ENCODE measurements at regions not wholly inside any gene's neighbourhood (a gene's known extent, or its start where the extent isn't known, plus 50 kb on each side); places are given as distances from the start of the nearest gene placed in this dataset.

DNA sequence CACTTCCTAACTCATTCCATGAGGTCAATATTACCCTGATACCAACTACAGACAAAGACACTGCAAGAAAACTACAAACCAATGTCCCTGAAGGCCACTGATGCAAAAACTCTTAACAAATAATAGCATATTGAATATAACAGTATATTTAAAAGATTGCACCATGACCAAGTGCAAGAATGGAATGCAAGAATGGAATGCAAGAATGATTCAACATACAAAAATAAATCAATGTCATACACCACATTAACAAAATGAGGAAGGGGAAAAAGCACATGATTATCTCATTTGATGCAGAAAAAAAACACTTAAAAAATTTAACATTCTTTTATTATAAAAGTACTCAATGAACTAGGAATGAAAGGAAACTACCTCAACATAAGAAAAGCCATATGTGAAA, 463.1 kb upstream of the NECTIN3 start:
- peak; percentile 31 for DNase-seq (ENCODE audit: low read depth)

GRCh38 chr3:110612045-110612444, 459.6 kb upstream of the NECTIN3 start:
- DNase-seq (ENCODE audit: low read depth) = no peak

DNA sequence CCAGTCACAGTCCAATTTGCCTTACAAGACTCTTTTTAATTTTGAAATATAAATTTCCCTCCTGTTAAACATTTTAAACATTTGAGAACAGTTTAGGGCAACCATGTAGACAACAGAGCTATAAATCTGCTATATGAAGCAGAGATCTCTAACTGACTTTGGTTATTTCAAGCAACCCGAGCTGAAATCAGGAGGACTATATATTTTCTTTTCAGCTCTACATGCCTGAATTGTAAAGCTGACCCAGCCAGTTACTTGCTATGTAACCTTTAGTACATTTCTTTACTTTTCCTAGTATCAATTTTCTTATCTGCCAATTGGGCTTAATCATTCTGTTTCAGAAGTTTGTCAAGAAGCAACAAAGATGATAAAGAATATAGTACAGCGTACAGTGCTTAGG, 457.4 kb upstream of the NECTIN3 start:
- no peak for DNase-seq (ENCODE audit: low read depth)

DNA sequence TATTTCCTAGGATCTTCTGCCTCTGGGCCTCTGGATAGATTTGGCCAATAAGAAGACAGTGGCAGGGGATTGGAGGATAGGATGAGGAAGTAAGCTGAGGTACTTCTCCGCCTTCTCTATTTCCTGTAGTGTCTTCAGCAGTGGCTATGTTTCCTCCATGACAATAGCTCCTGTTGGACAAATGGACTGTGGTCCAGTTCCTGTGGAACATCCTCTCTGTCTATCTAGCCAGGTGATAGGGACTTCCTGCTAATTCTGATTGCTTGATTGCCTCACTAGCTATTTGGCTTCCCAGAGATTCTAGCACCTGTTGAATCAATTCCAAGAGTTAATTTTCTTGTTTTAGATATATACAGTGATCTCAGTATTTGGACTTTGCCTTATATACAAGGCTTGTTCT, 456.2 kb upstream of the NECTIN3 start:
- DNase-seq (ENCODE audit: low read depth) = no peak

- no peak for DNase-seq (ENCODE audit: low read depth)
Observed at GRCh38 chr3:110618512-110619226, 452.9 kb upstream of the NECTIN3 start.

GRCh38 chr3:110620118-110620517, 451.5 kb upstream of the NECTIN3 start:
- no peak for DNase-seq (ENCODE audit: low read depth)

- DNase-seq (ENCODE audit: low read depth) = peak; percentile 43
Observed at GRCh38 chr3:110623571-110623970, 448.0 kb upstream of the NECTIN3 start.

DNA sequence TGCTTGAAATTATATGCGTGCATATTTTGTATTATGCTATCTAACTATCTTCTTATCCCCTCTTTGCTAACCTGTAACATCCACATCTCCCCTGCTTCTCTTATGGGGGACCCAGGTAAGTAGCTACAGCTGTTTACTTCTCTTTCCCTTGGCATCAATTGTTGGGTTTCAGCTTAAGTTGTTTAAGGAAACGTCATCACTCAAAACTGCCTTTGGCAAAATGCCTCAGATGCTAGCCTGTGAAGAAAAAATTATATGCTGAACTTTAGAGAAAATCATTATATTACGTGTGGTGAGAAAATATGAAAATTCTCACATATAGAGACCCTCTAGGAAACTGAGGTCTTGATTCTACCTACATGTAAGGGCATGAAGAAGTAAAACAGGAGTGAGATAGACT, 447.0 kb upstream of the NECTIN3 start:
- peak; percentile 4 for DNase-seq (ENCODE audit: low read depth)

DNA sequence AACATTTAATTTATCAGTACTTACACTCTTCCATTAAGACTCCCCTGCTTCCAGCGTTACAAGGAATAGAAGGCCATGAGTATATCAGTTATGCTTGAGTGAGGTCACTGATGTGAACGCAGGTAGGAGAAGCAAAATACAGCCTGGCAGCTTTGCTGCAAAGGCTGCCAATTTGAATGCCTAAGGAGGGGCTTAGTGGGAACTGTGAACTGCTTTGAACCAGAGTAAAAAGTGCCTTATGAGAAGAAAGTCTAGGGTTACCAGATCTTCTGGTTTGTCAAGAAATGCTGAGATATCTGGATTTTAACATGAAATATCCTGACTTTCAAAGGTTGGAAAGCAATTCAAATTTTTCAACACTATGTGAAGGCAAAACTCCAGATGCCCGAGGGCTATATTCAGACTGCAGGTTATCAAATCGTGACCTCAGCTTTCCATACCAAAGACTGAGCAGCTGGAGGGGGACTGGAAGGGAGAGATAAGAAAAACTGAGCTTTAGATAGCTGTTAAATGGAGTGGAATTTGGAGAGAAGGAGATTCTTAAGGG, 446.3 kb upstream of the NECTIN3 start:
- peak; percentile 7 for DNase-seq (ENCODE audit: low read depth)

GRCh38 chr3:110626652-110627111, 444.9 kb upstream of the NECTIN3 start:
- DNase-seq (ENCODE audit: low read depth) = peak; percentile 53

- no peak for DNase-seq (ENCODE audit: low read depth)
Observed at GRCh38 chr3:110628650-110629301, 442.8 kb upstream of the NECTIN3 start.

- DNase-seq (ENCODE audit: low read depth) = no peak
Observed at GRCh38 chr3:110629917-110630316, 441.7 kb upstream of the NECTIN3 start.

DNA sequence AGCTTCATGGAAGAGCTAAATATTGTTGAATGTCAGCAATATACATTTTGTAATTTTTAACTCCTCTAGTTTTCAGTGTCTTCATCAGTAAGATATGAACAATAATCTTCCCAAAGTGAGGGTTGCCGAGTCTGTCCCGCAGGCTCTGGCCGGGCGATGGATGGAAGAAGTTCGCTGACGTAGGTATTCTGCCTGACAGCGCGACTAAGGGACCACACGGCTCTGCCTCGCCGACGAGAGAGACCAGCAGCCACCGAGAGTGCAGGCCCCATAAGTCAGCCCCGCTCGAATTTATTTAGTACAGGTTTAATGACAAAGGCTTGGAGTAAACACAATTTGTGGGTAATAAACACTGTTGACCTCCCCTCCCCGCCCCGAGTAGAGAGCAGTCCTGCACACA, 427.4 kb upstream of the NECTIN3 start:
- DNase-seq (ENCODE audit: low read depth) = no peak

GRCh38 chr3:110646055-110646454, 425.6 kb upstream of the NECTIN3 start:
- DNase-seq (ENCODE audit: low read depth) = no peak

- DNase-seq (ENCODE audit: low read depth) = no peak
Observed at GRCh38 chr3:110646496-110646895, 425.1 kb upstream of the NECTIN3 start.

GRCh38 chr3:110647586-110647985, 424.0 kb upstream of the NECTIN3 start:
- DNase-seq (ENCODE audit: low read depth) = no peak

DNA sequence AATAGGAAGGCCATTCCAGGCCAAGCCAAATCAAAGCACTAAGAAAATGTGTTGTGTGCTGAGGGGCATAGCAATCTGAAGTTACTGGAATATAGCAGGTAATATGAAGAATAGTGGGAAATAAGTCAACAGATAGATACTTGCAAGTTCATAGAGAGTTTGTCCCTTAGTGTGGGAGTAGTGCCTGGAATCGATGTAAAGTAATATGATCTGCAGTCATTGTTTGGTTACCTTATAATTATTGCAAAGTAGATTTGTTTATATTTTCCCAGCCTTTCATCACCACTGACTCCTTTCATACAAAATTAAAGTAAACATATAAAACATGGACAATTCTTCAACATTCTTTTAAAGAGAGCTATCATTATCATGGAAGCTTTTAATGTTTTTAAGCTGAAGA, 420.9 kb upstream of the NECTIN3 start:
- DNase-seq (ENCODE audit: low read depth) = no peak

DNA sequence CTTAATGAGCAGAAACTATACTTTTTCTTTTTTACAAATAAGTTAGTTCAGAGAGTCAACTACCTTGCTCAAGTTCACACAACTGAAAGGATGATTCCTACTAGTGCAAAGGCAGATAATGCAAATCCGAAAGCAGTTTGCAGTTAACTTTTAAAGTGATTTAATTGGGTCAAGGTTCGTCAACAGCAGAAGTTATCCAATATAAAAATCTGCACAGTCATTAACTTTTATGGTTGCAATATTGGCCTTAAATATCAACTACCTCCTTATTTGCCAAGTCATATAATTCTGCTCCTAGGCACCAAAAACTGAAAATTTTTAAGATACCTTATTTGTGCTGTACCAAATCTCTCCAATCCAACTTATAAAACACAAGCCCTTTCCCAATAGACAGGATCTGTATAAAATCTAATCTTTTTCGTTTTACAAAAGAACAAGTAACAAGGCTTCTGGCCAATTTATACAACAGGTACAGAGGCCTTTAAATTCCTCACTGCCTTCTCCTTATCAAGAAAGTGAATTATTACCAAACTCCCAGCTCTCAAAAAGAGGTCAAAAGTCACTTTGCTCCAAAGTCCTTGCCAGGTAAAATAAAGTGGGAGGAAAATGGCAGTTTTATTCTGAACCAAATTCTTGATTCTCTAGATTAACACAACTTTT, 416.6 kb upstream of the NECTIN3 start:
- no peak for DNase-seq (ENCODE audit: low read depth)

DNA sequence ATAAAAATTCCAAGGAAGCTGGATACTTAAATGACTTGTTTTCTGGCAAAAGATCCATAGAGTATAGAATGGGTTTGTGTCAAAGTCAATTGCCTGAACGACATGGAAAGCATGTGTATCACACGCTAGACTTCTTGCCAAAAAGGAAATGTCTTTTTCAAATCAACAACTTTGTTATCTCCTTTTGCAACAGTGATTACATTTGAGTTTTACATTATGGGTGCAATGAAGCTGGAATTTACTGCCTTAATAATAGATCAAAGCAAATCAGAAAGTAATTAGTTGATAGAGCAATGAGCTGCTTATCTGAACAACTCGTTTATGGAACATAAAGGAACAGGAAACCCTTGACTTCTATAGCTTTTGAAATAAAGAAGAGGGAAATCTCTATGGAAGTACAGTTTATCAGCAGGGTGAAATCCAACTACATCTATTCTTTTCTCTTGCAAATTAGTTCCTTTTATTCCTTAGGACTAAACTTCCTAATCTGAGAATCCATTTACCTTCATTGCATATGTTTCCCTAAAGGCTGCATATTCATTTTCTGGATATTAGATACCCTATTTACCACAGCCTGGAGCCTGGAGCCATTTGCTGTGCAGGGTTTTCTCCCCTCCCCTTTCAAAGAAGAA, 415.1 kb upstream of the NECTIN3 start:
- no peak for DNase-seq (ENCODE audit: low read depth)

- peak; percentile 22 for DNase-seq (ENCODE audit: low read depth)
Observed at GRCh38 chr3:110664148-110664547, 407.5 kb upstream of the NECTIN3 start.

DNA sequence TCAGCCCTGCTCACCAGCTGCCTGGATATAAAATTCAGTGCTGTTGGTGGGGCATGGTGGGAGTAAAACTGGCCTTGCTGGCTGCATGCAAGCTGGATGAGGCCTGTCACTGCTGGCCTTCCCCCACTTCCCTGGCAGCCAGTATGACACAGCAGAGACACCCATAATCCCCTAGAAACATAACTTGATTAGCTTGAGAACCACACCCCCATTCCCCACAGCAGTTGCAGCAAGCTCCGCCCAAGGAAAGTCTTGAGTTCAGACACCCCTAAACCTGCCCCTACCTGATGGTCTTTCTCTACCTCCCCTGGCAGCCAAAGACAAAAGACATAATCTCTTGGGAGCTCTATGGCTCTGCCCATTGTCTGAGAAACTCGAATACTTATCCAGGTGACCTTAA, 405.1 kb upstream of the NECTIN3 start:
- DNase-seq (ENCODE audit: low read depth) = no peak

- DNase-seq (ENCODE audit: low read depth) = no peak
Observed at GRCh38 chr3:110667216-110667615, 404.4 kb upstream of the NECTIN3 start.
